ENCODE measurements at regions not wholly inside any gene's neighbourhood (a gene's known extent, or its start where the extent isn't known, plus 50 kb on each side); places are given as distances from the start of the nearest gene placed in this dataset.

DNA sequence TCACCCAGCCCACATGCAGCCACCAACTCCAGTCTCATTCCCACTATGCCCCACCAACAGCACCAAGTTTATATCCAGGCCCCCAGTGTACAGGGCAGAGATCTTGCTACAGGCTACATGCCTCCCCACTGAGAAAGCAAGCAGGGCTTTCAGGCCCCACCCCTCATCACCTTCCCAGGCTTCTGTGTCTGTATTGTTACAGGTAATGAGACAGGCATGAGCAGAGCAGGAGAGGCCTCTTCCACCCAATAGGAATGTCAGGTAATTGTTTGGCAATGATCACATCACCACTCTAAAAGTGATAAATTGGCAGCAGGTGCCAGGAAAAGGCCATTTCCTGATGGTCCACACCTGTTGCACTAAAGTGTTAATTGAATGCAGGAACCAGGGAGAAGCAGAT, 102.5 kb downstream of the ZNF518B start:
- H3K27me3 ChIP-seq (replicated peaks; ENCODE audit: control insufficient read depth, insufficient read depth, low read length): peaks cover 4% of the 10 kb centered on the region
- DNase-seq (ENCODE audit: low read depth): no peak
- H3K4me1 ChIP-seq (ENCODE audit: control insufficient read depth, insufficient read depth, low read length): no peaks in the 10 kb centered on the region
- no peaks in the 10 kb centered on the region for H3K36me3 ChIP-seq (ENCODE audit: control insufficient read depth, insufficient read depth, low read length, severe bottlenecking)
- no peak overlapping the region for H3K9ac ChIP-seq (ENCODE audit: low read length)
- peaks cover 4% of the 10 kb centered on the region for H3K9me3 ChIP-seq (ENCODE audit: control insufficient read depth, low read length)
- no peak overlapping the region for H3K4me3 ChIP-seq (ENCODE audit: low read length)

DNA sequence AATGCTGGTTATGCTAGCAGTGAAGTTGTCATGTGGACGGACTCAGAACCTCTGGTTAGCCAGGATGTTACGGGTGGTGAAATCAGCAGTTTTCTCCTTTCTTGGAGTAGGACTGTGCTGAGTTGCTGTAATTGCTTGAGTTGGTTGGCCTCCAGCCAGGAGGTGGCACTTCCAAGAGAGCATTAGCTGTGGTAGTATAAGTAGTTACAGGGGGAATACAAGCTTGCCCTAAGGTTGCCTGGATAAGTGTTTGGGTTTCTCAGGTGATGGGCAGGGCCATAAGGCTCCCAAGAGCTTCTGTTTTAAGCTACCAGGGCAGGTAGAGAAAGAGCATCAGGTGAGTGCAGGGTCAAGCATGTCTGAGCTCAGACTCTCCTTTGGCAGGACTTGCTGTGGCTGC, 103.0 kb downstream of the ZNF518B start:
- Histone ChIP-seq H3K4me1 (ENCODE audit: control insufficient read depth, insufficient read depth, low read length) (no peaks in the 10 kb centered on the region), H3K4me3 (ENCODE audit: low read length) (no peak overlapping the region), H3K9me3 (ENCODE audit: control insufficient read depth, low read length) (peaks cover 4% of the 10 kb centered on the region), H3K9ac (ENCODE audit: low read length) (no peak overlapping the region), H3K36me3 (ENCODE audit: control insufficient read depth, insufficient read depth, low read length, severe bottlenecking) (no peaks in the 10 kb centered on the region), H3K27me3 (replicated peaks; ENCODE audit: control insufficient read depth, insufficient read depth, low read length) (peaks cover 4% of the 10 kb centered on the region)
- no peak for DNase-seq (ENCODE audit: low read depth)

DNA sequence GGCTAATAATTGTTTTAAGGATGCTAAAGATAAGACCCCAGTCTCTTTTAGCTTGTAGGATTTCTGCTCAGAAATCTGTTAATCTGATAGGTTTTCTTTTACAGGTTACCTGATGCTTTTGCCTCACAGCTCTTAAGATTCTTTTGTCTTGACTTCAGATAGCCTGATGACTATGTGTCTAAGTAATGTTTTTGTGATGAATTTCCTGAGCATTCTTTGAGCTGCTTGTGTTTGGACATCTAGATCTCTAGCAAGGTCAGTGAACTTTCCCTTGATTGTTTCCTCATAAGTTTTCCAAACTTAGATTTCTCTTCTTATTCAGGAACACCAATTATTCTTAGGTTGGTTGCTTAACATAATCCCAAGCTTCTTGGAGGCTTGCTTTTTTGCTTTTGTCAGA, 104.1 kb downstream of the ZNF518B start:
- Histone ChIP-seq H3K9ac (ENCODE audit: low read length) (no peak overlapping the region), H3K4me1 (ENCODE audit: control insufficient read depth, insufficient read depth, low read length) (no peaks in the 10 kb centered on the region), H3K9me3 (ENCODE audit: control insufficient read depth, low read length) (peaks cover 4% of the 10 kb centered on the region), H3K27me3 (replicated peaks; ENCODE audit: control insufficient read depth, insufficient read depth, low read length) (peaks cover 4% of the 10 kb centered on the region), H3K36me3 (ENCODE audit: control insufficient read depth, insufficient read depth, low read length, severe bottlenecking) (no peaks in the 10 kb centered on the region), H3K4me3 (ENCODE audit: low read length) (no peak overlapping the region)
- no peak for DNase-seq (ENCODE audit: low read depth)

DNA sequence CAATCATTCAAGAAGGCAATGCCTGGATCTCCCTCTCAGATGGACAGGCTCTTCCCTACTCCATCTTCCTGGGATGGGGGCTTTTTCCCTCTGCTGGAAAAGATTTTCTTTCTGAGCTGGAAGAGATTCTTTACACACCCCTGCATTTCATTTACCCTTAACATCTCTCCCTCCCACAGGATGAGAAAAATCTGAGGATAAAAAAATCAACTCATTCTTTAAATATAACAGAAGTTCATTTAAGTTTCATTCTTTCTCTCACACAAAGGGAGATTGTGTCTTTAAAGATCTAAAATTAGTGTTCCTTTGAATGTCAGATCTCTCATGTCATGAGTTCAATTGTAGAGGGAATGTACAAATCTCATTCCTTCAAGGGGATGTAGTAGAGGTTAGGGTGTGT, 109.0 kb downstream of the ZNF518B start:
- Histone ChIP-seq H3K27me3 (replicated peaks; ENCODE audit: control insufficient read depth, insufficient read depth, low read length) (peaks cover 4% of the 10 kb centered on the region), H3K4me3 (ENCODE audit: low read length) (no peak overlapping the region), H3K36me3 (ENCODE audit: control insufficient read depth, insufficient read depth, low read length, severe bottlenecking) (no peaks in the 10 kb centered on the region), H3K9me3 (ENCODE audit: control insufficient read depth, low read length) (peaks cover 4% of the 10 kb centered on the region), H3K4me1 (ENCODE audit: control insufficient read depth, insufficient read depth, low read length) (no peaks in the 10 kb centered on the region), H3K9ac (ENCODE audit: low read length) (no peak overlapping the region)
- DNase-seq (ENCODE audit: low read depth): no peak

DNA sequence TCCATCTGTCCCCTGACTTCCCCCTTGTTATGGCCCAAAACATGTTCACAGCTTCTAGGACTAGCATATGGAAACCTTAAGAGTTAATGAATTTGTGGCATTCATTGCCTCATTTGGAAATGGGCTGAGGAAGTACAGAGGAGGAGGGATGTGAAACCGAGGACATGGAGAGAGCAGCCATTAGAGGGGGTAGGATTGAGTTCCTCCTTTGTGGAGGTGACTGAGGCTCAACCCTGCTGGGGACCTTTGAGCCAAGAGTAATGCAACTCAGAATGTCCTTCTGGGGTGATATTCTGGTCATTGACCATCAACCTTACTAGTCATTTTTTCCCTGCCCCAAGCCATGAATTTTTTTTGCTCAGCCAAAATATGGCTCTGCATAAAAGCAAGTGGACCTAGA, 109.4 kb downstream of the ZNF518B start:
- Histone ChIP-seq H3K9ac (ENCODE audit: low read length) (no peak overlapping the region), H3K27me3 (replicated peaks; ENCODE audit: control insufficient read depth, insufficient read depth, low read length) (peaks cover 4% of the 10 kb centered on the region), H3K4me3 (ENCODE audit: low read length) (no peak overlapping the region), H3K9me3 (ENCODE audit: control insufficient read depth, low read length) (peaks cover 4% of the 10 kb centered on the region), H3K4me1 (ENCODE audit: control insufficient read depth, insufficient read depth, low read length) (no peaks in the 10 kb centered on the region), H3K36me3 (ENCODE audit: control insufficient read depth, insufficient read depth, low read length, severe bottlenecking) (no peaks in the 10 kb centered on the region)
- DNase-seq (ENCODE audit: low read depth): no peak

DNA sequence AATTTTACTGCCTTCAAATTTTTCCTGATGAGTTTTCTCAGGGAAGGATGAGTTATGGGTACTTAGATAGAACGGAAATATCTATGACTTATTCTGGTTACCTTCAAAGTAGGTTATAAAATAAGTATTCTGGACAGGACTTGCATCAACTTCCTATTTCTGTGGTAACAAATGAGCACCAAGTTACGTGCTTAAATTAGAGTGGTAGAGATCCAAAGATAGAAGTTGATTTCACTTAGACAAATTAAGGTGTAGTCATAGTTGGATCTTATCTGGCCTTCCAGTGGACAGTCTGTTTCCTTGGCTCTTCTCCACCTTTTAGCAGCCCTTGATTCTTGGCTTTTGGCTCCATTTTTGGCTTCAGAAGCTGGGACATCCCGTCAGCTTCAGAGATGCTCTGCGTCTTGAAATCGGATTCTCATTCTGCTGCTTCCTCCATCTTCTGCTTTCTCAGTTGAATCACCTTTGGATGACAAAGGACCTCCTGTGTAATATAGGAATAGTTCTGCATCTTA, 109.9 kb downstream of the ZNF518B start:
- H3K36me3 ChIP-seq (ENCODE audit: control insufficient read depth, insufficient read depth, low read length, severe bottlenecking): no peaks in the 10 kb centered on the region
- no peak for DNase-seq (ENCODE audit: low read depth)
- peaks cover 4% of the 10 kb centered on the region for H3K27me3 ChIP-seq (replicated peaks; ENCODE audit: control insufficient read depth, insufficient read depth, low read length)
- H3K4me1 ChIP-seq (ENCODE audit: control insufficient read depth, insufficient read depth, low read length): no peaks in the 10 kb centered on the region
- no peak overlapping the region for H3K9ac ChIP-seq (ENCODE audit: low read length)
- H3K4me3 ChIP-seq (ENCODE audit: low read length): no peak overlapping the region
- H3K9me3 ChIP-seq (ENCODE audit: control insufficient read depth, low read length): peaks cover 4% of the 10 kb centered on the region

DNA sequence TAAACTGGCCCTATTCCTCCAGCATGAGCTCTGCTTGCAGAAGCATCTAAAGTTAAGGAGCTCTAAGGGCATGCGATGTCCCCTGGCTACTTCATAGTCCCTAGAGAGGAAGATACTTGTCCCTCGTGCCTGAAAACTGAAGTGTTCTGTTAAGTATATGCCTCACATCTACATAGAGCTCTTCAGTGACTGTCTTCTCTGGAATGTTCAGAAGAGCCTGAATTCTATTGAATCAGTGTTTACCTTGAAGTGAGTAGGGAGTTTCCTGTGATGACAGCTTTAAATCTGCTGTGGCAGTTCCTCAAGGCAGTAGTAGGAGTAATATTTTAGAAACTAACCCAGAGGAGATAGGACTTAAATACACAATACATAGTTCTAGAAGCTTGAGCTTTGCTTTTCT, 111.2 kb downstream of the ZNF518B start:
- H3K9me3 ChIP-seq (ENCODE audit: control insufficient read depth, low read length): no peaks in the 10 kb centered on the region
- DNase-seq (ENCODE audit: low read depth): no peak
- no peak overlapping the region for H3K4me3 ChIP-seq (ENCODE audit: low read length)
- H3K9ac ChIP-seq (ENCODE audit: low read length): no peak overlapping the region
- peaks cover 4% of the 10 kb centered on the region for H3K27me3 ChIP-seq (replicated peaks; ENCODE audit: control insufficient read depth, insufficient read depth, low read length)
- no peaks in the 10 kb centered on the region for H3K4me1 ChIP-seq (ENCODE audit: control insufficient read depth, insufficient read depth, low read length)
- H3K36me3 ChIP-seq (ENCODE audit: control insufficient read depth, insufficient read depth, low read length, severe bottlenecking): no peaks in the 10 kb centered on the region

DNA sequence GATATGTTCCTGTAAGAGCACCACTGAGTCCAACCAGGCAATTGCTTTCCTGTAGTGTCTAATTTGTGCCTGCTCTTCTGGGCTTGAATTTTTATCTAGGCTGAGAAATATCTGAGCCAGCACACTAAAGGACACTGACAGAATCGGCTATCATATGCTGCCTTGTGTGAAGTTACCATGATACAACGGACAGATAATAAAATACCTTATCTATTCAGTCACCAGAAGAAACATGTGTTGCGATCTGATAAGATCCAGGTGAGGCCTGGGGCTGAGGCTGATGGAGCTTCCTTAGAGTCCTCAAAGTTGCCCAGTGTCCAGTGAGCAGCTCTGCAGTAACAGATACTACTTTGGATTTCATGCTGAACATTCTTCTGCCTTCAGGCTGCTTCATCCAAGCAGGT, 111.8 kb downstream of the ZNF518B start:
- no peaks in the 10 kb centered on the region for H3K9me3 ChIP-seq (ENCODE audit: control insufficient read depth, low read length)
- no peak overlapping the region for H3K9ac ChIP-seq (ENCODE audit: low read length)
- no peak for DNase-seq (ENCODE audit: low read depth)
- no peaks in the 10 kb centered on the region for H3K36me3 ChIP-seq (ENCODE audit: control insufficient read depth, insufficient read depth, low read length, severe bottlenecking)
- no peak overlapping the region for H3K4me3 ChIP-seq (ENCODE audit: low read length)
- no peaks in the 10 kb centered on the region for H3K4me1 ChIP-seq (ENCODE audit: control insufficient read depth, insufficient read depth, low read length)
- H3K27me3 ChIP-seq (replicated peaks; ENCODE audit: control insufficient read depth, insufficient read depth, low read length): peaks cover 4% of the 10 kb centered on the region

DNA sequence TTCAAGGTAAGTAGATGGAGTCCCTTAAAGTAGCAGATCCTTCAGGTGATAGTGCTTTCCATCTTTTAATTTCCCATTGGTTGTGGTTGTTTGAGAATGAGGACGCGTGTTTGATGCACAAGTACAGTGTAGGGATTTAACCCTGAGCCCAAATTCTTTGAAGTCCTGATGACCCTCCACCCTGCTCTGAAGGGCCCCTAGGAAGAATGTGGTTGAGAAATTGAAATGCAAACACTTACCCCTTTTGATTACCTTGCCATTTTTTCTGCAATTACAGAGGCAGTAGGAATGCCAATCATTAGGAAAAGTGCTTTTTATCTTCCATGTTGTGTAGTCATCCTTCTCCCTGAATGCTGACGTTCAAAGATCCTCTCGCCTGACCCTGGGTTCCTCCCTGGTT, 112.4 kb downstream of the ZNF518B start:
- Histone ChIP-seq H3K4me3 (ENCODE audit: low read length) (no peak overlapping the region), H3K36me3 (ENCODE audit: control insufficient read depth, insufficient read depth, low read length, severe bottlenecking) (no peaks in the 10 kb centered on the region), H3K9me3 (ENCODE audit: control insufficient read depth, low read length) (no peaks in the 10 kb centered on the region), H3K9ac (ENCODE audit: low read length) (no peak overlapping the region), H3K27me3 (replicated peaks; ENCODE audit: control insufficient read depth, insufficient read depth, low read length) (peaks cover 4% of the 10 kb centered on the region), H3K4me1 (ENCODE audit: control insufficient read depth, insufficient read depth, low read length) (no peaks in the 10 kb centered on the region)
- no peak for DNase-seq (ENCODE audit: low read depth)

DNA sequence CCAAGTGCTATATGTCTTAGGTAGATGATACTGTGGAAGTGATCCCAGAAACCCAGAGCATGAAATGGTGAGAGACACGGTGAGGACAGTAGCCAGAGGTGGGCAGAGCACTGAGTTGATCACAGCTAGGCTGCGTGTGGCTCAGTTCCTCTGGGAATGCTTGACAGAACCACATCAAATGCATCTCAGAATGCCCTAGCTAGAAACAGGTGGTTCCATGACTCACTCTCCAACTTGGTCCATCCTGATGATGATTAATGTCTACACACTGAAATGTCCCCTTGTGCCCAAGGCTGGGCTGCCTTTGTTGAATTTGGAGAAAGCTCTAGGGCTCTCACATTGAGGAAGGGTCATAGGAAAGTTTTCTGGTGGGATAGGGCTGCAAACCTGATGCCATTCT, 113.6 kb downstream of the ZNF518B start:
- no peaks in the 10 kb centered on the region for H3K9me3 ChIP-seq (ENCODE audit: control insufficient read depth, low read length)
- H3K9ac ChIP-seq (ENCODE audit: low read length): no peak overlapping the region
- no peaks in the 10 kb centered on the region for H3K4me1 ChIP-seq (ENCODE audit: control insufficient read depth, insufficient read depth, low read length)
- H3K27me3 ChIP-seq (replicated peaks; ENCODE audit: control insufficient read depth, insufficient read depth, low read length): peaks cover 8% of the 10 kb centered on the region
- no peak for DNase-seq (ENCODE audit: low read depth)
- H3K36me3 ChIP-seq (ENCODE audit: control insufficient read depth, insufficient read depth, low read length, severe bottlenecking): no peaks in the 10 kb centered on the region
- H3K4me3 ChIP-seq (ENCODE audit: low read length): no peak overlapping the region

DNA sequence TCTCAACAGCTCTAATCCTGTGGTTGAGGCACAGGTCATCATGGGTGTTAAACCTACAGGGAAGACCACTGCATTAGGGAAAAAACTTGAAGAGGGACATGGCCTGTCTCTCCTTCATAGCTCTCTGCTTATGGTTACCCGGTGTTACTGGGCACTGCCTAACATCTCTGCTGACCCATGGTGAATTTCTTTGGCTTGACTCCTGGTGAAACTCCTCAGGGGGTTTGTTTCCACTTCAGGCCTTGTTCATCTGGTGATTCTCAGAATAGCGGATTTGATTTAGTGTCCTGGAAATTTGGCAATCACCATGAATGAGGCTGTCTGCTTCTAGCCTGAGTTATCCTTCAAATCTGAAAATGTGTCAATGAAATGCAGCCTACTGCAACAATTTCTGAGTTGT, 114.4 kb downstream of the ZNF518B start:
- no peak overlapping the region for H3K4me3 ChIP-seq (ENCODE audit: low read length)
- no peaks in the 10 kb centered on the region for H3K4me1 ChIP-seq (ENCODE audit: control insufficient read depth, insufficient read depth, low read length)
- H3K9me3 ChIP-seq (ENCODE audit: control insufficient read depth, low read length): no peaks in the 10 kb centered on the region
- no peak overlapping the region for H3K9ac ChIP-seq (ENCODE audit: low read length)
- no peaks in the 10 kb centered on the region for H3K36me3 ChIP-seq (ENCODE audit: control insufficient read depth, insufficient read depth, low read length, severe bottlenecking)
- peaks cover 8% of the 10 kb centered on the region for H3K27me3 ChIP-seq (replicated peaks; ENCODE audit: control insufficient read depth, insufficient read depth, low read length)
- no peak for DNase-seq (ENCODE audit: low read depth)

DNA sequence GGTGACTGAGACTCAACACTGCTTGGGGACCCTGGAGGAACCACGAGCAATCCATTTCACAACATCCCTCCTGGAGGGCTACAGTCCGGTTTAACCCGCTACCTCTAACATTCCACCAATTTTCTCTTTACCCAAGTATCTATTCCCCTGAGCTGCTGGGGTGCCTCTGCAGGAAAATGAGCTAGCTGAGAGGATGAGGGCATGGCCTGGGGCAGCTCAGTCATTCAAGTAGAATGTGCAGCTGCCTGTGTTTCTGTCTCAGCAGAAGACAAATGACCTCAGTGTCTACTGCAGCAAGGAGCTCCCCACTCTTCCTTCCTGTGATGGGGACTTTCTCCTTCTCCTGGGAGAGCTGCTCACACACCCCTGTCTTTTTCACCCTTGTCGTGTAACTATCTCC, 120.8 kb downstream of the ZNF518B start:
- no peaks in the 10 kb centered on the region for H3K4me1 ChIP-seq (ENCODE audit: control insufficient read depth, insufficient read depth, low read length)
- peaks cover 5% of the 10 kb centered on the region for H3K9me3 ChIP-seq (ENCODE audit: control insufficient read depth, low read length)
- peaks cover 8% of the 10 kb centered on the region for H3K27me3 ChIP-seq (replicated peaks; ENCODE audit: control insufficient read depth, insufficient read depth, low read length)
- no peak overlapping the region for H3K4me3 ChIP-seq (ENCODE audit: low read length)
- no peaks in the 10 kb centered on the region for H3K36me3 ChIP-seq (ENCODE audit: control insufficient read depth, insufficient read depth, low read length, severe bottlenecking)
- no peak overlapping the region for H3K9ac ChIP-seq (ENCODE audit: low read length)
- DNase-seq (ENCODE audit: low read depth): peak; percentile 1

Measured in adipocyte (in vitro differentiated cells).